ENCODE measurements at regions not wholly inside any gene's neighbourhood (a gene's known extent, or its start where the extent isn't known, plus 50 kb on each side); places are given as distances from the start of the nearest gene placed in this dataset.

GRCh38 chr14:49527221-49527620 lies 59.0 kb downstream of the RPS29 start:
- no peak overlapping the region for H3K27ac ChIP-seq
- no peak for DNase-seq
- in situ Hi-C loops (cut with MboI; ENCODE audit: low sequenced_read_pairs in 4 of 4): no loop called here
- H3K36me3 ChIP-seq: no peaks in the 10 kb centered on the region
- TF ChIP-seq CTCF (IDR thresholded peaks at IDR 0.05 in 4 of 5, conservative IDR thresholded peaks at IDR 0.05 in 1 of 5): no peak
- no peak for TF ChIP-seq POLR2A (IDR thresholded peaks at IDR 0.05)
- no peaks in the 10 kb centered on the region for H3K9me3 ChIP-seq
- intact Hi-C loops (cut with DNase I; ENCODE audit: low total_unique reads): no loop called here
- ATAC-seq: no peak
- H3K27me3 ChIP-seq: no peaks in the 10 kb centered on the region
- no peak overlapping the region for H3K4me3 ChIP-seq
- no peaks in the 10 kb centered on the region for H3K4me1 ChIP-seq

- DNase-seq (no peak), ATAC-seq (no peak)
- no peaks in the 10 kb centered on the region for H3K27me3 ChIP-seq
- intact Hi-C loops (cut with DNase I; ENCODE audit: low total_unique reads) (no loop called here), in situ Hi-C loops (cut with MboI; ENCODE audit: low sequenced_read_pairs in 4 of 4) (no loop called here)
- no peaks in the 10 kb centered on the region for H3K9me3 ChIP-seq
- TF ChIP-seq CTCF (IDR thresholded peaks at IDR 0.05 in 4 of 5, conservative IDR thresholded peaks at IDR 0.05 in 1 of 5) (no peak), POLR2A (IDR thresholded peaks at IDR 0.05) (no peak)
- H3K4me3 ChIP-seq: no peak overlapping the region
- H3K36me3 ChIP-seq: no peaks in the 10 kb centered on the region
- no peaks in the 10 kb centered on the region for H3K4me1 ChIP-seq
- H3K27ac ChIP-seq: no peak overlapping the region
These were observed 60.1 kb downstream of the RPS29 start for GRCh38 chr14:49526101-49526500.

- Histone ChIP-seq H3K9me3 (no peaks in the 10 kb centered on the region), H3K27ac (no peak overlapping the region), H3K36me3 (no peaks in the 10 kb centered on the region), H3K4me1 (no peaks in the 10 kb centered on the region), H3K4me3 (no peak overlapping the region), H3K27me3 (no peaks in the 10 kb centered on the region)
- TF ChIP-seq CTCF (IDR thresholded peaks at IDR 0.05 in 4 of 5, conservative IDR thresholded peaks at IDR 0.05 in 1 of 5): no peak
- no peak for TF ChIP-seq POLR2A (IDR thresholded peaks at IDR 0.05)
- intact Hi-C loops (cut with DNase I; ENCODE audit: low total_unique reads): no loop called here
- in situ Hi-C loops (cut with MboI; ENCODE audit: low sequenced_read_pairs in 4 of 4): no loop called here
- no peak for DNase-seq
- no peak for ATAC-seq
These were observed 69.9 kb downstream of the RPS29 start for GRCh38 chr14:49516286-49516685.

GRCh38 chr14:49512571-49512970 lies 73.6 kb downstream of the RPS29 start:
- no peaks in the 10 kb centered on the region for H3K9me3 ChIP-seq
- H3K27me3 ChIP-seq: no peaks in the 10 kb centered on the region
- in situ Hi-C loops (cut with MboI; ENCODE audit: low sequenced_read_pairs in 4 of 4): no loop called here
- TF ChIP-seq POLR2A (IDR thresholded peaks at IDR 0.05): no peak
- DNase-seq: no peak
- no peak for ATAC-seq
- intact Hi-C loops (cut with DNase I; ENCODE audit: low total_unique reads): no loop called here
- no peak overlapping the region for H3K4me3 ChIP-seq
- no peaks in the 10 kb centered on the region for H3K4me1 ChIP-seq
- H3K36me3 ChIP-seq: no peaks in the 10 kb centered on the region
- no peak overlapping the region for H3K27ac ChIP-seq

GRCh38 chr14:49512147-49512551 lies 74.0 kb downstream of the RPS29 start:
- in situ Hi-C loops (cut with MboI; ENCODE audit: low sequenced_read_pairs in 4 of 4): no loop called here
- Histone ChIP-seq H3K27me3 (no peaks in the 10 kb centered on the region), H3K27ac (no peak overlapping the region), H3K4me3 (no peak overlapping the region), H3K36me3 (no peaks in the 10 kb centered on the region), H3K4me1 (no peaks in the 10 kb centered on the region), H3K9me3 (no peaks in the 10 kb centered on the region)
- DNase-seq (no peak), ATAC-seq (no peak)
- intact Hi-C loops (cut with DNase I; ENCODE audit: low total_unique reads): no loop called here
- TF ChIP-seq CTCF (IDR thresholded peaks at IDR 0.05 in 4 of 5, conservative IDR thresholded peaks at IDR 0.05 in 1 of 5) (no peak), POLR2A (IDR thresholded peaks at IDR 0.05) (no peak)

Data from gastrocnemius medialis (tissue), 4 donors.